DMS153 (cell line): ENCODE measurements at regions not wholly inside any gene's neighbourhood (a gene's known extent, or its start where the extent isn't known, plus 50 kb on each side); places are given as distances from the start of the nearest gene placed in this dataset.
"Not testable (repeated sequence)": the region's sequence is repeated elsewhere in the genome, so short reads cannot be mapped to it uniquely, and the experiment has no call there.

Source experiments
- DNase-seq: peaks from one replicate; lab custom pipeline; 2025; lab: John Stamatoyannopoulos, UW

GRCh38 chr2:123359636-123360035 is 665.5 kb upstream of the CNTNAP5 start:
- no peak for DNase-seq

DNA sequence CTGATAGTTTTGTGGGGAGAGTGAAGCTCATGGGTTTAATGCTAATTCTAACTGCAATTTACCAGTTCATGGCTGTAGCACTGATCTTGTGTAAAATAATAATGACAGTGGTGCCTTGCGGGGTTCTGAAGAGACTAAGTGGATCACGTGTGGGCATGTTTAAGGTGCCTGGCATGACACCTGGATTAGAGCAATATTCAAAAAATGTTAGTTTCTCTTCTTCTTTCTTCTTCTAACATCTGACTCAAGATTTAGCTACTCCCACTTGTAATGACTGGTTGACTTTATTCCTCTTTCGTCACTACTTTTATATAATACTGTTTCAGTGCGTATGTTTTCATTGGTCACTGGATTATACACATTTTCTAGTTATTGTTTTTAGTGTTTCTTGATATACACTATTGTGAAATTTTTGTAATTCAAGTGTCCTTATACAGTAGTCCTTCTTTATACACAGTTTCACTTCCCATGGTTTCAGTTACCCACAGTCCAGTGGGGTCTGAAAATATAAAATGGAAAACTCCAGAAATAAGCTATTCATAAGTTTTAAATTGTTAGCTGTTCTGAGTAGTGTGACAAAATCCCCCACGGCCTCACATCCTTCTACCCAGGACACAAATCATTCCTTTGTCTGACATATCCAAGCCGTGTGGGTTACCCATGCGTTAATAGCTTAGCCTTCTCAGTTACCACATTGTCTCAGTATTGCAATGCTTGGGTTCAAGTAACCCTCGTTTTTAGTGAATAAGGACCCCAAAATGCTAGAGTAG is 662.2 kb upstream of the CNTNAP5 start:
- no peak for DNase-seq

DNA sequence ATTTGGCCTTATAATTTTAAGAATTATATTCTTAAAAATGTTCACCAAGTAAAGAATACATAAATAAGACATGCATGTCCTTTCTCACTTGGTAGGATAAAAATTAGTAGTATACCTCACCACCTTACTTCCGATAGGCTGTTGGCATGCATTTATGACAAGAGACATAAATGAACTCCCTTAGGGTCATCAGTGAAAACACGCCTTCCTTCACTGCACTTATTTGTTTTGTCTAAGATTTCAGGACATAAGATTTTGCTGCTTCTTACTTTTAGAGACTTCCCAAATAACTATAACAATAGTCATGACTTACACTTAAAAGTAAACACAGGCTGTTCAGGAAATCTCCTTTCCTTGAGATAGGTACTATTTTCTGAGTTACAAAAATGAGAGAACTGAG is 661.3 kb upstream of the CNTNAP5 start:
- DNase-seq: no peak

DNA sequence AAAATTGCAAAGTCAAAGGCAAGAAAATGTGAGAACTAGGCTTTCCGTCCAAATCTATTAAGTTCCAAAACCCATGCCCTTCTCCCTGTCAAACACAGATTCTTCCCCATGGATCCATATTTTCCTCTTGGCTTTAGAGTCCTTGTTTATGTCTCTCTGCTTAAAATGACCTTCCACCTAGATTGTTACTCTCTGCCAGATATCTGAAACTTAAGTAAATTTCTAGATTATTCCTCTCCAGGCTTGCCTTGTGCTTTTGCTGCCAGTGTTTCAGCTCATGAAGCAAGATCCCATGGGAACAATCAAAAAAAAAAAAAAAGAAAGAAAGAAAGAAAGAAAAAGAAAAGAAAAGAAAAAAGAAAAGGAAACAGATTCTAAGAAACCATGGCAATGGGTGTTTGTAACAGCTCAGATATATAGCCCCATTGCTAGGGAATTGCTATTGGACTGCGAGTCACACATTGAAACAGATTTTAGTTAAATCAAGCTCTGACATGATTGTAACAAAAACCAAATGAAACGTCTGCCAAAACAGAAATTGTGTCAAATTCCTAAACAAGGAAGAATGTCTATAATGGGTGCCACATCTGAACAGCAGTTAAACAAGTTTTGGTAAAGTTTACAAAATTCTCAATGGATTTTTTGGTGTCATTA is 660.7 kb upstream of the CNTNAP5 start:
- no peak for DNase-seq

DNA sequence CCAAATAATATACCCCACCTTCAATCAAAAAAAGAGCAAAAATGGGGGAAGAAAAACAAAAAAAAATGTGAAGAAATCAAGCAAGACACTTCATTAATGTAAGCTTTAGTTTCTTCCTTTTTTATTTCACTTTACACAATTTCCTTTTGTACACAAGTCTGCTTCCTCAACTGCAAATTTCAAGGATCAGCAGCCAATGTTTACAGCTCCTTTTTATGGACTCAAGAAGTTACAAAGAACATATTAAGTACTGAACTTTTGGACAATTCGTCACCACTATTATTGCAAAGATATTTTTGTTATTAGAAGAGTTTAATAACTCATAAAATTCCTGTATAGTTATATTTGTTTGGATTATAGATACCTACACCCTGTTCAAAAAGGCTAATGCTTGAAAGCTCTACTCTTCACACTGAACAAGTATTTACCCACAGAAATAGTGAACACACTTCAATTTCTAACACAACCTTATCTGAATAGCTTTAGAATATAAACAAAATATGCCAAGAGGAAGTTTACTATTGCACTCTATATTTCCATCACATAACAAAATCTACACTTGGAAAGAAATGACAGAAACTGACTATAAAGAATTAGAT is 658.7 kb upstream of the CNTNAP5 start:
- DNase-seq: no peak

DNA sequence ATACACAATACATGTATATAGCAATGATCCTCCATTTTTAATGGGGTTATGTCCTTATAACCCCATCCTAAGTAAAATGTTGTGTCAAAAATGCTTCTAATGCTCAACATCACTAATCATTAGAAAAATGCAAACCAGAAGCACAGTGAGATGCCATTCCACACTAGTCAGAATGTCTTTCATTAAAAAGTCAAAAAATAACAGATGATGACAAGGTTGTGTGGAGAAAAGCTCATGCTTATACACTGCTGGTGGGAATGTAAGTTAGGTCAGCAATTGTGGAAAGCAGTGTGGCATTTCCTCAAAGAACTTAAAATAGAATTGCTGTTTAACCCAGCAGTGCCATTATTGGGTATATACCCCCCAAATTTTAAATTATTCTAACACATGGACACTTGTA is 654.9 kb upstream of the CNTNAP5 start:
- no peak for DNase-seq

DNA sequence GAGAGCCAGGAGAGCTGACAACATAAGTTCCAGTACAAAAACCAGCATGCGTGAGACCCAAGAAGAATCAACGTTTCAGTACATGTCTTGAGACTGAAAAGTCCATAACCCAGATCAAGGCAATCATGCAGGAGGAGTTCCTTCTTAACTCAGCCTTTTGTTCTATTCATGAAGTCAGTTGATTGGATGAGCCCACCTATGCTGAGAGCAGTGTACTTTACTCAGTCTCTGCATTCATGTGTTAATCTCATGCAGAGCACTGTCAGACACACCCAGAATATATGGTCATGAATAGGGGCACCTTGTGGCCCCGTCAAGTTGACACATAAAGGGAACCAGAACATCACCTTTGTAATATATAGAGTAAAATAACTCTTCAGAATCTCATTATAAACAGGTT is 653.6 kb upstream of the CNTNAP5 start:
- DNase-seq: no peak

DNA sequence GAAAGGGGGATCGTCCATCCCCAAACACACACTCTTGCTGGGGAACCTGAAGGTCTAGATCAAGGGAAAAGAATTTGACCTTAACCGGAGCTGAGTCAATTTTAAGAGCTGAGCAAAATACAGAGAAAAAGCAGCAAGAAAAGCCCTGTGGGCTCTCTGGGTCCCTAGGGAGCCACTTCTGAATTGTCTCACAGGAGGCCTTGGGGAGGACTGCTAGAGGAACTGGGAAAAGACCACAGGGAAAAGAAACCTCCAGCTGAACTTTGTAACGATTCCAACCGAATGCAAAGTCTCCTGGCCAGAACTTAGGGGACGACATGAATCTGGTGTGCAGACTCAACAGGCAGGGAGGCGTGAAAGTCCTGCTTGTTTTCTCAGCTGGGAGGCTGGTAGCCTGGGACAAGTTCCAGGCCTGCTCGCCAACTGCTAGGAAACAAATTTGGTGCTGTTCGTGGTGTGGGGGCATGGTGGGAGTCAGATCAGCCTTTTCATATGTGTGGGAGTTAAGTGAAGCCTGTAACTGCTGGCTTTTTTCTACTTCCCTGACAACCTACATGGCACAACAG is 644.6 kb upstream of the CNTNAP5 start:
- DNase-seq: no peak

DNA sequence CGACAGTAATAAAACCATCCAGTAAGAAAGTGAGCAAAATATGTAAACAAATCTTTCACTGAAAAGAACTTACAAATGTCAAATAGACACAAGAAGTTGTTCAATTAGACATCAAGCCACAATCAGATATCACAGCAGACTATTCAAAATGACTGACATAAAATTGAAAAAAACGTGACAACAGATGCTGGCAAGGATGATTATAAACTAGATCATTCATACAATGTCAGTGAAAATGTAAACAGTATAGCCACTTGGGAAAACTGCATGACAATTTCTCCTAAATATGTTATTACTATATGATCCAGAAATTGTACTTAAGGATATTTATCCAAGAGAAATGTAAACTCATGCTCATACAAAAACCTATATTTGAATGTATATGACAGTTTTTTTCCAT is 609.4 kb upstream of the CNTNAP5 start:
- no peak for DNase-seq

GRCh38 chr2:123419976-123420375 is 605.1 kb upstream of the CNTNAP5 start:
- DNase-seq: no peak

DNA sequence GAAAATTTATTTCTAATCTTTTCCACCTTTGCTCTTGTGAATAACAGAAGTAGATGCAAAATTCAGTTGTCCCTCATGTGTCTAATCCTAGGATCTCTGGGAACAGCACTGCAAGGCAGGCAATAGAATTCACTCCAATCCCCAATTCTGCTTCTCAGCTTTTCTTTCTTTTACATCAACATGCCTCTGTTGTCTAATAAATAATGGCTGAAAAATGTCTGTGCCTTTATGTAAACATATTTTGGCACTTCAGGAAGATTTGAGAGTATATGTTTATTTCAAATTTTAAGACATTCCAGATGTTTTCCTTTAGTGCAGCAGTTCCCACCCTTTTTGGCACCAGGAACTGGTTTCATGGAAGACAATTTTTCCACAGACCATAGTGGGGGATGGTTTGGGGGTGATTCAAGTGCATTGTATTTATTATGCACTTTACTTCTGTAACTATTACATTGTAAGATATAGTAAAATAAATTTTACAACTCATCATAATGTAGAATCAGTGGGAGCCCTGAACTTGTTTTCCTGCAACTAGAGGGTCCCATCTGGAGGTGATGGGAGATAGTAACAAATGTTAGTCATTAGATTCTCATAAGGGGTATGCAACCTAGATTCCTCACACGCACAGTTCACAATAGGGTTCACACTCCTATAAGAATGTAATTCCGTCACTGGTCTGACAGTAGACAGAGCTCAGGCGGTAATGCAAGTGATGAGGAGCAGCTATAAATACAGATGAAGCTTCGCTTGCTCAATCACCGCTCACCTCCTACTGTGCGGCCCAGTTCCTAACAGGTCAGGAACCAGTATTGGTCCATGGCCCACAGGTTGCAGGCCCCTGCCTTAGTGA is 590.3 kb upstream of the CNTNAP5 start:
- no peak for DNase-seq

DNA sequence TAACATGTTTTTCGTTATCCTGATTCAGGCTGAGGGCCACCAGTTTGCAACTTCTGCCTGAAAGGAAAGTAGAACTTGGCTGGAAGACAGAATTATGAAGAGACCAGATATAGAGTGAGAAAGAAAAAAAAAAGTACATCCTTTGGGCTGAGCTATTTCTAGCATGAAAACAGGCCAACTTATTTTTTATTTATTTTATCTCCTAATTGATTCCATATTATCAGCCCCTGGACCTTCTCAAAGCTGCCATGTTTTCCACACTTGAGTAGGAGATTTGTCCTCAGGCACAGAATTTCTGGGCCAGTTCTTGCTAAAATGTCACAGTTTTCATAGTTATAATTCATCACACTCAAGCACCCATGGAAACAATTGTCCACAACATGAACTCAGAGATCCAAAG is 586.8 kb upstream of the CNTNAP5 start:
- no peak for DNase-seq

DNA sequence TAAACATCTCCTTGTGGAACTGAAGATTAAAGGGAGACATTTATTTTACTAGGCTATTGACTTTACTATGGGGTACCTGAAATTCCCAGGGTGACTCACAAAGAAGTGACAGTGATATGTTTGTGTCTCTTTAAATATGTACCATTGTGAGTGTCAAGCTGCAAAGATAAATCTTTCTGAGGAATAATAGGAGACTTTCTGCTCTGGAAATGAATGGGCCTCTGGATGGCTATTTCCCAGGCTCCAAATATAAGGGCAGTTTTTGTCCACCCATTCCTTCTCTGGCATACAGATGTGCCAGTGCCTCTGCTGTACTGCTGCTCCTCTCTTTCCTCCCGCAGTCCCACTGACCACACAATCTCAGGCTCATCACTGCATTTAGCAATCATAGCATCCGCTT is 586.4 kb upstream of the CNTNAP5 start:
- no peak for DNase-seq

DNA sequence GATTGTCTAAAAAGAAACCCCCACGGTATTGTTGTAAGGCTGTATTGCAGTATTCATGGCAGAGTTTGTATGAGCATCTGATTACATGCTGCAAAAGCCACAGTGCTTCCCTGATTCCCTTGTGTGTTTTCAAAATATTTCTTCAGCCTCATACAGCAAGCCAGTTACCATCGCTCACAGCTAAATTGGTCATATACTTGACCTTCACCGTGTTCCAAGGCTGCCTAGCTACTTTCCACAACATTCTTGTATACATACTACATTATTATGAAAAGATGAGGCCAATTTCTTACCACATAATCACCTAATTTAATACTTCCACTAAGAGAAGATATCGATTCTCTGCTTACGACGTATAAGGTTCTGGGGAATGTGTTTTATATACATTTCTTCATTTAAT is 576.3 kb upstream of the CNTNAP5 start:
- no peak for DNase-seq

DNA sequence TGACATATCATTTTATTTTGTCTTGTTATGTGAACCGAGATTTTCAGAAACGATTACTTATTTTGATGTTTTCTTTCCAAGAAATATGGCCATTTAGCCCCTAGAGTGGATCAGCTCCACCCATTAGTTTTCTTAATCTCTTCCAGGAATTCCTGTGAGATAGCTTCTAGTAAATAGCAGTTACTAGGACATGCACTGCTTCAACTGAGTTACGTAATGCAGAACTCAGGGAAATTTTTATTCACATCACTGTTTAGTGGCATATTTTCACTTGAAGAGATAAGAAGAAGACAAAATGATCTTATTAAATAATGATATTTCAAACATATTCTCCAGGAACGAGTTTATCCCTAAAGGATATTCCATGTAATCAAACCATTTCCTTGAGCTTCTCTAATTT is 573.5 kb upstream of the CNTNAP5 start:
- DNase-seq: no peak

GRCh38 chr2:123453046-123453700 is 571.9 kb upstream of the CNTNAP5 start:
- no peak for DNase-seq

GRCh38 chr2:123453772-123454171 is 571.3 kb upstream of the CNTNAP5 start:
- no peak for DNase-seq

GRCh38 chr2:123455234-123455633 is 569.9 kb upstream of the CNTNAP5 start:
- DNase-seq: not testable (repeated sequence)

GRCh38 chr2:123456416-123456815 is 568.7 kb upstream of the CNTNAP5 start:
- DNase-seq: no peak

DNA sequence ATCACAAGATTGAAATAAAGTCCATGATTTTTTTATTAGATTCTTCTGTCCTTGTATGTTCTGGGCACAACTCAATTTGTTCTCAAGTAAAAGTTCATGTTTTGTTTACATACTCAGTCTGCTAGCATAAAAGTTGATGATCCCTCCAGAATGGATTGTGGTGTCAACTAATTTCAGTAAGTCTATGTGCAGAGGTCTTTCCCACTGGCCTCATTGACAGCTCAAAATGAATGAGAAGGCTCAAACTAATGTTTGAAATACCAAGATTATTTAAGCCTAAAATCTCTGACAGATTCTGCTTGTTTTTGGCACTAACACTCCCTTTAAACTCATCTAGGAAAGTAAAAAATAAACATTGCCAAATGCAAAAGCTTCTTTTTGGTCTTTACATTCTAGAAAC is 561.2 kb upstream of the CNTNAP5 start:
- DNase-seq: no peak

- DNase-seq: no peak
These were observed 557.0 kb upstream of the CNTNAP5 start for GRCh38 chr2:123468071-123468470.

DNA sequence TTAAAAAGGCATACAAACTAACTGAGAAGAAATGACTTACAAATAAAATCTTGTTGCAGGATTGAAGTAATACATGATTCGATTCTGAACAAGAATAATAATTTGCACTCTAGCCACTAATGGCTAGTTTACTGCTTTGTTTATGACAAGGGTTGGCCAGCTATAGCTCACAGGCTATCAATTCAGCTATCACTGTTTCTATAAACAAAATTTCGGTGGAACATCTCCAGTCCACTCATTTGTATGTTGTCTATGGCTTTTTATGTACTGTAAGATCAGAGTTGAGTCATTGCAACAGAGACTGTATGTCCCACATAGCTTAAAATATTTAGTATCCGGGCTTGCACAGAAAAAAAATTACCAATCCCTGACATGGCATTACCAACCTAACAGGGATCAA is 543.7 kb upstream of the CNTNAP5 start:
- DNase-seq: no peak
